ENCODE measurements at regions not wholly inside any gene's neighbourhood (a gene's known extent, or its start where the extent isn't known, plus 50 kb on each side); places are given as distances from the start of the nearest gene placed in this dataset.
A peak's percentile ranks its signal among the peaks of the same experiment; 100 is the strongest.

- Histone ChIP-seq H3K4me3 (replicated peaks; ENCODE audit: low read depth, low read length) (no peak overlapping the region), H3K36me3 (ENCODE audit: control insufficient read depth, insufficient read depth, low read length) (no peaks in the 10 kb centered on the region), H3K27me3 (replicated peaks; ENCODE audit: control insufficient read depth, insufficient read depth, low read length) (no peaks in the 10 kb centered on the region)
- no peak for TF ChIP-seq CTCF (IDR thresholded peaks at IDR 0.05; ENCODE audit: insufficient read depth, low read length, poor library complexity, severe bottlenecking)
- no peak for DNase-seq (ENCODE audit: extremely low read depth, insufficient read length)
Observed at GRCh38 chr12:91954747-91955146, 190.9 kb downstream of the BTG1 start.

GRCh38 chr12:91954326-91954725 lies 191.3 kb downstream of the BTG1 start:
- H3K27me3 ChIP-seq (replicated peaks; ENCODE audit: control insufficient read depth, insufficient read depth, low read length): no peaks in the 10 kb centered on the region
- TF ChIP-seq CTCF (IDR thresholded peaks at IDR 0.05; ENCODE audit: insufficient read depth, low read length, poor library complexity, severe bottlenecking): no peak
- no peaks in the 10 kb centered on the region for H3K36me3 ChIP-seq (ENCODE audit: control insufficient read depth, insufficient read depth, low read length)
- H3K4me3 ChIP-seq (replicated peaks; ENCODE audit: low read depth, low read length): no peak overlapping the region
- no peak for DNase-seq (ENCODE audit: extremely low read depth, insufficient read length)

GRCh38 chr12:91952916-91953315 lies 192.7 kb downstream of the BTG1 start:
- TF ChIP-seq CTCF (IDR thresholded peaks at IDR 0.05; ENCODE audit: insufficient read depth, low read length, poor library complexity, severe bottlenecking): no peak
- H3K36me3 ChIP-seq (ENCODE audit: control insufficient read depth, insufficient read depth, low read length): no peaks in the 10 kb centered on the region
- no peaks in the 10 kb centered on the region for H3K27me3 ChIP-seq (replicated peaks; ENCODE audit: control insufficient read depth, insufficient read depth, low read length)
- no peak for DNase-seq (ENCODE audit: extremely low read depth, insufficient read length)
- H3K4me3 ChIP-seq (replicated peaks; ENCODE audit: low read depth, low read length): no peak overlapping the region

GRCh38 chr12:91951571-91951970 lies 194.1 kb downstream of the BTG1 start:
- no peaks in the 10 kb centered on the region for H3K27me3 ChIP-seq (replicated peaks; ENCODE audit: control insufficient read depth, insufficient read depth, low read length)
- DNase-seq (ENCODE audit: extremely low read depth, insufficient read length): no peak
- H3K4me3 ChIP-seq (replicated peaks; ENCODE audit: low read depth, low read length): no peak overlapping the region
- H3K36me3 ChIP-seq (ENCODE audit: control insufficient read depth, insufficient read depth, low read length): no peaks in the 10 kb centered on the region
- TF ChIP-seq CTCF (IDR thresholded peaks at IDR 0.05; ENCODE audit: insufficient read depth, low read length, poor library complexity, severe bottlenecking): no peak

- no peak for TF ChIP-seq CTCF (IDR thresholded peaks at IDR 0.05; ENCODE audit: insufficient read depth, low read length, poor library complexity, severe bottlenecking)
- Histone ChIP-seq H3K27me3 (replicated peaks; ENCODE audit: control insufficient read depth, insufficient read depth, low read length) (no peaks in the 10 kb centered on the region), H3K4me3 (replicated peaks; ENCODE audit: low read depth, low read length) (no peak overlapping the region), H3K36me3 (ENCODE audit: control insufficient read depth, insufficient read depth, low read length) (no peaks in the 10 kb centered on the region)
- no peak for DNase-seq (ENCODE audit: extremely low read depth, insufficient read length)
Observed at GRCh38 chr12:91948504-91948903, 197.1 kb downstream of the BTG1 start.

- Histone ChIP-seq H3K27me3 (replicated peaks; ENCODE audit: control insufficient read depth, insufficient read depth, low read length) (no peaks in the 10 kb centered on the region), H3K36me3 (ENCODE audit: control insufficient read depth, insufficient read depth, low read length) (no peaks in the 10 kb centered on the region), H3K4me3 (replicated peaks; ENCODE audit: low read depth, low read length) (no peak overlapping the region)
- DNase-seq (ENCODE audit: extremely low read depth, insufficient read length): peak; percentile 12
- TF ChIP-seq CTCF (IDR thresholded peaks at IDR 0.05; ENCODE audit: insufficient read depth, low read length, poor library complexity, severe bottlenecking): no peak
Observed at GRCh38 chr12:91947459-91947858, 198.2 kb downstream of the BTG1 start.

Data from GM06990 (cell line).